Fibroblast of skin of left biceps (primary cell): ENCODE measurements at regions not wholly inside any gene's neighbourhood (a gene's known extent, or its start where the extent isn't known, plus 50 kb on each side); places are given as distances from the start of the nearest gene placed in this dataset.
A peak's percentile ranks its signal among the peaks of the same experiment; 100 is the strongest.

Experiments used
- DNase-seq, 2 experiments: peaks; one replicate each; pipeline ENCODE4 v3.0.0-alpha.2; 2013; ENCODE audit warnings: low read depth in 2 of 2

DNA sequence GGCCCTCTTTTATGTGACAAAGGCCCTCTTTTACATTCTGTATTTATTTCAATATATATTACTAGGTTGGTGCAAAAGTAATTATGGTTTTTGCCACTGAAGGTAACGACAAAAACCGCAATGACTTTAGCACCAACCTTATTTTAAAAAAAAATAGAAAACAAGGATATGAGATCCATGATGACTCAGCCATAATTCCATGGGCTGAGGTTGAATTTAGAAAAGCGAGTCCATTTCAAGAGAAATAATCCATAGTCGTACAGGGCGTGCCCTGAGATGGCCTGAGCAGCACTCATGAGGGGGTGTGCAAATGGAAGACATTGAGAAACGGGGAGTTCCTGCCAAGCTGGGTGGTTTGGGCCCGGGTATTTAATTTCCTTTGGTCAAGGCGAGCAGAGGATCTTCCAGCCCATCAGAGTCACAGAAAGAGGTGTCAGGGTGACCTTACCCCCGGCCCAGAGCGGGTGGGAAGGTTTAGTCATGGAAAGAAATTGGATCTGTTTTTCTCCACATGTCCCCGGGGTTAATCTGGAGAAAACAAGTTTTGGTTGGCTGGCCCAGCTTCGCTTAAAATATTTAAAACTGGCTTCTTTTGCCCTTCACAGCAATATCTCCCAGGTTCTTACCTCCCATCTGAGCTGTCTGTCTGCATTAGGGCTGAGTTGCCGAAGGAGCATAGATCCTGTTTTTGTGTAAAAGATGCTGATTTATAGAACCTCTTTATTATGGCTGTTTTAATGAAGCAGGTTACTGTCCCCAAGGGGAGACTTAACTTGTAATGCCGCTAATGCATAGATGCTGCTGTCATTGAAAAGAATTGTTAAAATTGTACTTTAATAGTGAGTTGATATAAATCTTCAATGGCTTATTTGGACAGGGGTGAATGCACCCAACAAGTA, 255.6 kb downstream of the PREX1 start:
- no peak for DNase-seq

GRCh38 chr20:48569679-48570078, 258.1 kb downstream of the PREX1 start:
- no peak for DNase-seq

GRCh38 chr20:48568520-48568919, 259.3 kb downstream of the PREX1 start:
- no peak for DNase-seq

GRCh38 chr20:48567145-48567544, 260.7 kb downstream of the PREX1 start:
- DNase-seq, result no peak

- DNase-seq, result no peak
Observed at GRCh38 chr20:48564982-48565539, 262.7 kb downstream of the PREX1 start.

DNA sequence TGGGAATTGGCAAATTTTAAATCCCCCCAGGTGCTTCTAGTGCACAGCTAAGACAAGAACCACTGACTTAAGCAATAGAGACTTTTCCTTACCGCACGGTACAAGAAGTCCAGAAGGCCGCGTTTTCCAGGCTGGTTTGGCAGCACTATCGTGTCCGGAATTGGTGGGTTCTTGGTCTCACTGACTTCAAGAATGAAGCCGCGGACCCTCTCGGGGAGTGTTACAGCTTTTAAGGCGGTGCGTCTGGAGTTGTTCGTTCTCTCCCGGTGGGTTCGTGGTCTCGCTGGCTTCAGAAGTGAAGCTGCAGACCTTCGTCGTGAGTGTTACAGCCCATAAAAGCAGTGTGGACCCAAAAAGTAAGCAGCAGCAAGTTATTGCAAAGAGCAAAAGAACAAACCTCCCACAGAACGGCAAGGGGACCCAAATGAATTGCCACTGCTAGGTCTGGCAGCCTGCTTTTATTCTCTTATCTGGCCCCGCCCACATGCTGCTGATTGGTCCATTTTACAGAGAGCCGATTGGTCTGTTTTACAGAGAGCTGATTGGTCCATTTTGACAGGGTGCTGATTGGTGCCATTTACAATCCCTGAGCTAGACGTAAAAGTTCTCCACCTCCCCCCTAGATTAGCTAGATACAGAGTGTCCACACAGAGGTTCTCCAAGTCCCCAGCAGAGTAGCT, 264.5 kb downstream of the PREX1 start:
- DNase-seq, result no peak

- DNase-seq, result no peak
Observed at GRCh38 chr20:48562586-48563116, 265.1 kb downstream of the PREX1 start.

DNA sequence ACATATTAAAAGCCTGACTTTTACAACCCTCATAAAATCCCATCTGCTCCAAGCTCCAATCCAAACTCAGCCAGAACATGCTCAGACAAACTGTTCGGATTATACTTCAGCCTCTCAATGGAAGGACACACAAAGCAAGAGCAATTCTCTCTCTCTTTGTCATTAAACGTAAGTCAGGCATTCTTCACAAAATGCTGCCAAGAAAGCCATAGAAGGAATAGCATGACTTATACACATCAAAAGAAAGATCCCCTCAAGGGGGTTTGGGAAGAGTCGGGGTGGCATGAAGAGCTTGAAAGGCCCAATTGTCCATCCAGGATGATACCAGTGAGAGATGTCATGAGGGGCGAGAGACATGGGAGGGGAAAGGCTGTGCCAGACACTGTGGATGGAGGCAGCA, 268.9 kb downstream of the PREX1 start:
- no peak for DNase-seq

- DNase-seq, result no peak
Observed at GRCh38 chr20:48557380-48557779, 270.4 kb downstream of the PREX1 start.

DNA sequence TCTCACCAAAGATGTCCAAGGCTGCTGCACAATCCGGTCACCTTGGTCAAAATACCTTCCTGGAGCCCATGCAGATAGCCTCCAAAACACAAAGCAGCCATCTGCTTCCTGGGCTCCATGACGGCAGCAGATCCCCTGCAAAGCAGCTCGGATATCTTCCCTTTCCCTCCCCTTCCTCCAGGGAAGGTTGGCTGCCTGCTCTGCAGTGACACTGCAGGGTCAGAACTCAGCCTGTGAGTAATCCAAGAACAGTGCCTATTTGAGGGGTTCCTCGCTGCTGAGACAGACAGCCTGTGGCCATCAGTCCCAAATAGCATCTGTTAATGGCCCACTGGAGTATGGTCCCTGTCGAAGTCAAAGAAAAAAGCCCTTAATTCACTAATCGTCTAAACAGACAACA, 270.8 kb downstream of the PREX1 start:
- no peak for DNase-seq

- no peak for DNase-seq
Observed at GRCh38 chr20:48552550-48552949, 275.2 kb downstream of the PREX1 start.

GRCh38 chr20:48550814-48551213, 277.0 kb downstream of the PREX1 start:
- DNase-seq, result no peak

DNA sequence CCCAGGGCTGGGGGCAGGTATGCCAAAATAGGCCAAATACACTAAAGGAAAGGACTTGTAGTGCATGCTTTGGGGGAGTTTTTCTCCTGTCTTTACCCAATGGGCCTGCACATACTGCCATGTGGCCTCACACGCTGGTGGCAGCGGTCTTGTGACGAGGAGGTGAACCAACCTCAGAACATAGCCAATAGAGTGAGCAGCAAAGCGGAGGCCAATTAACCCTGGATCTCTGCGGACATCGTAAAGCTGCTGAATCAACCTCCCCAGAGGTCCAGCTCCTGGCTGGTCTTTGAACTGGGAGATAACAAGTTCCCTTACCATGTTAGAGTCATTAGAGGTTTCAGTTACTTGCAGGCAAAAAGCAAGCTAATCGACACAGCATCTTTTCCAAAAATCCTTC, 280.1 kb downstream of the PREX1 start:
- no peak for DNase-seq

GRCh38 chr20:48544402-48545339, 283.1 kb downstream of the PREX1 start:
- no peak for DNase-seq

- DNase-seq, result no peak
Observed at GRCh38 chr20:48541581-48542071, 286.2 kb downstream of the PREX1 start.

GRCh38 chr20:48538856-48539255, 288.9 kb downstream of the PREX1 start:
- DNase-seq, result no peak

- peak; percentile 67 to 74 for DNase-seq
Observed at GRCh38 chr20:48538058-48538825, 289.6 kb downstream of the PREX1 start.

DNA sequence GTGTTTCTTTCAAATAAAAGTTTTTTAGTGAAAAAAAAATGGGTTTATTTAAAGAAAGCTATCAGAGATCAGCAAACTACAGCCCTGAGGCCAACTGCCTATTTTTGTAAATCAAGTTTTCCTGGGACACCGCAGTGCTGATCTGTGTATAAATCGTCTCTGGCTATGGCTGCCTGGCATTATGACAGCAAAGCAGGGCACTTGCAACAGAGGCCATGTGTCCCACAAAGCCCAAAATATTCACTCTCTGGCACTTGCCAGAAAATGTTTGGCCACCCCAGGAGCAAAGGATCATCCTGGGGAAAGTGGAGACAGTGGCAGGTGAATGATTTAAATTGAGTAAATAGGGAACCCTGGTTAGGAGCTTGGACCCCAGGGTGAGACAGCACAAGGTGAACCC, 291.6 kb downstream of the PREX1 start:
- no peak for DNase-seq

DNA sequence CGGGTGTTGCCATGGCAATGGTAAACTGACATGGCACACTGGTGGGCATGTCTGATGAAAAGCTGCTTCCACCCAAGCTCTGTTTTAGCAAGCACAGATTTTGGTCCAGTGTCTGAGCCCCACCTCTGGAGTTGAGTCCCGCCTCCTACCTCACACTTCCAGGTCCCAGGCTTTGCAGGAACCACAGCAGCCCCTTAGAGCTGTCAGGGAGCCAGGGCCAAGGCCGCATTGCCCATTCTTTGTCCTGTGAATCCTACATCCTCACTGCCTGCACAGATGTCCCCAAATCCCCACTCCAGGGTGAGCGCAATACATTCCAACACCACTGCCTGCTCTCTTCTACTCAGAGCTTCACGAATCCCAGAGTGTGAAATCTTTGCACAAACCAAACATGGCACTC, 292.2 kb downstream of the PREX1 start:
- DNase-seq, result no peak

DNA sequence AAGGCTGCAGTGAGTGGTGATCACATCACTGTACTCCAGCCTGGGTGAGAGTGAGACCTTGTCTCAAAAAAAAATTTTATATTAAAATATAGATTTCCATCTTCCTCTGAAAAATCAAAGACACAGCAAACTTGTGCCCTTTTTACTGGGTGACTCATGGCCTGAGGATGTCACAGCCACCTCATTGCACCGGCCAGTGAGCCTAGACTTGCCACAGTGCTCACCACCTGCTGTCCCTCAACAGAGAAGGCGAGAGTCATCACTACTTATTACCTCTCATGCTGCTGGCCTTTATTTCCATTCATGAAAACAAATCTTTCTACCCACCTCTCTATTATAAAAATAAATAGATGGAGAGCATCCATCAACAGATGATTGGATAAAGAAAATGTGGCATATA, 295.8 kb downstream of the PREX1 start:
- no peak for DNase-seq

DNA sequence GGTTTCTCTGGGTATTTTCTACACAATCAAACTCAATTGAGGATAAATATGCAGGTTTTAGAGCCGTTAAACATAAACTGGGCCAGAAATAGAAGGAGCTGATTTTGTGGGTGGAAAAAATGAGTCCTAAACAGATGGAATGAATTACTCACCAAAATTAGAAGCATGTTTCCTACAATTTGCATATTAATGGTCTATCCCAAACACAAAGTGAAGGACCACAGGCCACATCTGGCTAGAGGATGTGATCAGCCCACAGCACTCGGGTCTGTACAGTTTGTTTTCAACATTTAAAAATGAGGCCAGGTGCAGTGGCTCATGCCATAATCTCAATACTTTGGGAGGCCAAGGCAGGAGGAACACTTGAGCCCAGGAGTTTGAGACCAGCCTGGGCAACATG, 296.3 kb downstream of the PREX1 start:
- DNase-seq, result peak; percentile 19 to 37
